ENCODE measurements at regions not wholly inside any gene's neighbourhood (a gene's known extent, or its start where the extent isn't known, plus 50 kb on each side); places are given as distances from the start of the nearest gene placed in this dataset.
A peak's percentile ranks its signal among the peaks of the same experiment; 100 is the strongest.

DNA sequence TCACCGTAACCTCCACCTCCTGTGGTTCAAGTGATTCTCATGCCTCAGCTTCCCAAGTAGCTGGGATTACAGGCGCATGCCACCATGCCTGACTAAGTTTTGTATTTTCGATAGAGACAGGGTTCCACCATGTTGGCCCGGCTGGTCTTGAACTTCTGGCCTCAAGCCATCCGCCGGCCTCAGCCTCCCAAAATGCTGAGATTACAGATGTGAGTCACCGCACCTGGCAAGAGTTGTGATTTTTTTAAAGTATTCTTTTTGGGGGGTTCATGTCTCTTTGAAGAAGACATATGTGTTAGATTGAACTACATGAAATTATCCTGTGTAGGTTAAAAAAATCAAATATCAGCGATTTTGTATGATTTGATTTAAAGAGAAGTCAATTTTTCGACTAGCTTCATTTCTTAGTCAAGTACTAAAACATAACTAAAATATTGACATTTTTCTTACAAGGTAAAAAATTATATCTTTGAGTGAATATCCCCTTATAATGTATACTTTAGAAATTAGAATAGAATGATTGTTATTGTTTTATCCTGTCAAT lies 60.3 kb upstream of the ANTXR2 start:
- in situ Hi-C loops (cut with MboI; ENCODE audit: low pct_unique_long_range_greater_than_20kb in 2 of 9, low sequenced_read_pairs in 9 of 9, unreplicated experiment in 9 of 9) = no loop called here
- no peak for ATAC-seq (replicated peaks in 6 of 8)
- no peak overlapping the region for H3K27ac ChIP-seq
- no peak overlapping the region for H3K4me3 ChIP-seq
- no peaks in the 10 kb centered on the region for H3K4me1 ChIP-seq (replicated peaks in 1 of 2)
- WGBS, 10 experiments = 67 to 100% (median 91%) methylated on average over 1 to 9 of the region's 9 CpGs

GRCh38 chr4:80129785-80130184 lies 56.8 kb upstream of the ANTXR2 start:
- in situ Hi-C loops (cut with MboI; ENCODE audit: low pct_unique_long_range_greater_than_20kb in 2 of 9, low sequenced_read_pairs in 9 of 9, unreplicated experiment in 9 of 9) = no loop called here
- no peaks in the 10 kb centered on the region for H3K4me1 ChIP-seq (replicated peaks in 1 of 2)
- no peak for ATAC-seq (replicated peaks in 6 of 8)
- H3K4me3 ChIP-seq = no peak overlapping the region
- no peak overlapping the region for H3K27ac ChIP-seq

DNA sequence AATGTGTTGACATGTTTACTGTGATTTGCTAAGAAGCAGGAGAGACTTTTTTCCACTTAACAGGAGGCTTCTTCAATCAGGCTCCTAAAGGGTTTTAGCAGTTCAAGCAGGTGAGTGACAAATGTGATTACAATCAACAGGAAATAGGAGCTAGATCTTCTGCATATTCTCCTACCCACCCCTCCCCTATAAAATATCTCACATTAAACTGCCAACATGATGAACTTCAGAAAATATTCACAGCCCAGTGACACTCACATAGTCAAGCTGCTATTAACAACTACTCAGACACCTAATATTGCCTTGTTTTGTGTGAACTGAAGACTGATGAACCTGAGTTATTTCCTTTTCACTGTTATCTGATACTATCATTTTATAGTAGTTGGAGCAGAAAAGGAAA lies 55.9 kb upstream of the ANTXR2 start:
- in situ Hi-C loops (cut with MboI; ENCODE audit: low pct_unique_long_range_greater_than_20kb in 2 of 9, low sequenced_read_pairs in 9 of 9, unreplicated experiment in 9 of 9) = no loop called here
- no peaks in the 10 kb centered on the region for H3K4me1 ChIP-seq (replicated peaks in 1 of 2)
- no peak overlapping the region for H3K4me3 ChIP-seq
- no peak for ATAC-seq (replicated peaks in 6 of 8)
- H3K27ac ChIP-seq = no peak overlapping the region

DNA sequence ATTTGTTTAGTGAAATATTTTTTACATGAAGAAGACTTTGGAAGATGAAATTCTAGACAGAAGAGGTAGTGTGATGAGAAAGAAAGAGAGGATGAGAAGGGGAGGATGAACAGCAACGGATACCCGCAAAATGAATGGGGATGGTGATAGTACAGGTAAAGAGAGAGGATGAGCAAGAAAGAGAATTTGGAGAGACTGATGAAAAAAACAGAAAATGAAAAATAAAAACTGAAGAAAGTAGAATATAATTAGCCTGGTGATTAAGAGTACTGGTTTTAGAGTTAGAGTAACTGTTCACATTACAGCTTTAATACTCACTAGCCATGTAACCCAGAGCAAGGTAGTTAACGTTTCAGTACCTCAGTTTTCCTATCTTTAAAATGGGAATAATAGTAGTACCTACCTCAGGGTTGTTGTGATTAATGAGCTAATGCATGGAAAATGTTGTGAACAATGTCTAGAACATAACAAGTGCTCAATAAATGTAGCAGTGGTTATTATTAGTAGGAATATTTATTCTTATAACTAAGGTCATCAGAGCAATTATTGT lies 54.9 kb upstream of the ANTXR2 start:
- ATAC-seq (replicated peaks in 6 of 8) = no peak
- no peak overlapping the region for H3K27ac ChIP-seq
- WGBS, 10 experiments = 79 to 100% (median 90%) methylated on average over 2 to 3 of the region's 3 CpGs; no CpG with 5 or more reads in 1 of the 10 experiments
- in situ Hi-C loops (cut with MboI; ENCODE audit: low pct_unique_long_range_greater_than_20kb in 2 of 9, low sequenced_read_pairs in 9 of 9, unreplicated experiment in 9 of 9) = no loop called here
- H3K4me3 ChIP-seq = no peak overlapping the region
- H3K4me1 ChIP-seq (replicated peaks in 1 of 2) = no peaks in the 10 kb centered on the region

DNA sequence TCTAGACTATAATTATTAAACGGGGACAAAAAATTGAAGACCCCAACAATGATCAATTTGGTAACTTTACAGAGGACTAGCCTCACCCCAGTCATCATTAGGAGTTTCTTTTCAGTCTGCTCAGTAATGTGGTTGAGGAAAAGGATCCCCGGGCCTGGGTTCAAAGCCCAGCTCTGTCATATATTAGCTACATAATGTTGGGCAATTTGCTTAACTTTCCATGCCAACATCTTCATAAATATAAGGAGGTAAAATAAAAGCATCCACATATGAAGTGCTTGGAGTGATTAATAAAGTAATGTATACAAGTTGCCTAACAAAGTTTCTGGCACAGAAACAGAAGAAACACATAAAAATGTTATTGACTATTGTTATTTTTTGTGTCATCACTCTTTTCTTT lies 53.4 kb upstream of the ANTXR2 start:
- in situ Hi-C loops (cut with MboI; ENCODE audit: low pct_unique_long_range_greater_than_20kb in 2 of 9, low sequenced_read_pairs in 9 of 9, unreplicated experiment in 9 of 9) = no loop called here
- 47 to 100% (median 88%) methylated on average over 1 to 2 of the region's 2 CpGs for WGBS, 10 experiments
- no peak for ATAC-seq (replicated peaks in 6 of 8)
- no peak overlapping the region for H3K27ac ChIP-seq
- H3K4me1 ChIP-seq (replicated peaks in 1 of 2) = no peaks in the 10 kb centered on the region
- H3K4me3 ChIP-seq = no peak overlapping the region

DNA sequence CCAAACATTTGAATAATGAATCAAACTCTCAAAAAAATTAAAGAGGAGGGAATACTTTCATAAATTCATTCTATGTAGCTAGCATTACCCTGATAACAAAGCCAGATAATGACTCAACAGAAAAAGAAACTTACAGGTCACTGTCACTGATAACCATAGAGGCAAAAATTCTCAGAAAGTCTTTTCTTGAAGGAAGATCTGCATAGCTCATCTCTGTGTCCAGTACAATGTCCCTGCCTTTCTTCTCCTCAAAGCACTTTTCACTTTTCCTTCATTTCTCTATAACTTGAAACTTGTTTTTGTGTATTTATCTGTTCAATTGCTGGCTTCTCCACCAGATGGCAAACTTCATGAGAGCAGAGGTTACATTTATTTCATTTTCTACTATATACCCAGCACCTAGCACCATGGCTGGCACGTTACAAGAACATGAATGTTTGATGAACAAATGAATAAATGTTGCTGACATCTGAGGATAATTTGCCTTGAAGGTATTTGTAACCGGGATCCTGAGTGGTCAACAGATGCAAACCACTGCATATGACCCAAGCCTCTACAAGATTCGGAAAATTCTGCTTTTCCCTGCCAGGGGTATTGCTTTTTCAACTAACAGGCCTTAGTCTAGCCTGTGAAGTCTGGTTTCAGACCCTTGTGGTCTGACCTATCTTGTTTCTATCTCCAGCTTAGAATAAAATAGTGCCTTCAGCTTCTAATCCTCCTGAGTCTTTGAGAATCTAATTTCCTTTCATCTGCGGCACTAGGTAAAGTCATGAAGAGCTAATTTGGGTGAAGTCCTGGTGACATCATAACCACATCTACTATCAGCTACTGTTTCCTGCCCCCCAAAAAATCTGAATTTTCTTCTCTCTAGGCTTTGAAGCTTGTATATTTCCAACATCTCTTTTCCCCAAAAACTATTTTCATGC lies 52.5 kb upstream of the ANTXR2 start:
- WGBS, 10 experiments = 59 to 100% (median 86%) methylated on average over 1 to 3 of the region's 4 CpGs; no CpG with 5 or more reads in 2 of the 10 experiments
- peak in 3 of 8 experiments; percentile 58 to 77 (median 76) for ATAC-seq (replicated peaks in 6 of 8)
- in situ Hi-C loops (cut with MboI; ENCODE audit: low pct_unique_long_range_greater_than_20kb in 2 of 9, low sequenced_read_pairs in 9 of 9, unreplicated experiment in 9 of 9) = no loop called here
- no peak overlapping the region for H3K4me3 ChIP-seq
- no peaks in the 10 kb centered on the region for H3K4me1 ChIP-seq (replicated peaks in 1 of 2)
- H3K27ac ChIP-seq = no peak overlapping the region

DNA sequence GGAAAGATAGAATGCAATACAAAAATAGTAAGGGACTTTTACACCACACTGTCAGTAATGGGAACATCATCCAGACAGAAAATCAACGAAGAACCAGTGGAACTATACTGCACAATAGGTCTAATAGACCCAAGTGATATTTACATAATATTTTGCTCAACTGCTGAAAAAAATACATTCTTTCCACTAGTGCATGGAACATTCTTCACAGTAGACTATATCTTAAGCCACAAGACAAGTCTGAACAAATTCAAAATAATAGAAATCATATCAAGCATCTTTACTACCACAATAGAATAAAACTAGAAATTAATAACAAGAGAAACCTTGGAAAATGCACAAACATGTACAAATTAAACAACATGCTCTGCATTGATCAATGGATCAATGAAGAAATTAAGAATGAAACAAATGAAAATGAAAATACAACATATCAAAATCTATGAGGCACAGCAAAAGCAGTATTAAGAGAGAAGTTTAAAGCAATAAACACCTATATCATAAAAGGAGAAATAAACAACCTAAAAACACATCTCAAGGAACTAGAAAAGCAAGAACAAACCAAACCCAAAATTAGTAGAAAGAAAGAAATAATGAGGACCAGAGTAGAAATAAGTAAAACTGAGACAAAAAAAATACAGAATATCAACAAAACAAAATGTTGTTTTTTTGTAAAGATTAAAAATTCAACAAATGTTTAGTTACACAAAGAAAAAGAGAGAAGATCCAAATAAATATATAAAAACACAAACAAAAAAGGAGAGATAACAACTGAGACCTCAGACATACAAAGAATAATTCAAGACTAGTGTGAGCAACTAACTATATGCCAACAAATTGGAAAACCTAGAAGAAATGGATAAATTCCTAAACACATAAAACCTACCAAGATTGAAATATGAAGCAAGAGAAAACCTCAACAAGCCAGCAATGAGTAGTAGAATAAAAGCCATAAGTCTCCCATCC lies 51.5 kb upstream of the ANTXR2 start:
- WGBS, 10 experiments = 64 to 93% (median 81%) methylated on average over 1 of the region's 1 CpG; no CpG with 5 or more reads in 4 of the 10 experiments
- H3K4me3 ChIP-seq = no peak overlapping the region
- no peak overlapping the region for H3K27ac ChIP-seq
- no peaks in the 10 kb centered on the region for H3K4me1 ChIP-seq (replicated peaks in 1 of 2)
- in situ Hi-C loops (cut with MboI; ENCODE audit: low pct_unique_long_range_greater_than_20kb in 2 of 9, low sequenced_read_pairs in 9 of 9, unreplicated experiment in 9 of 9) = no loop called here
- no peak for ATAC-seq (replicated peaks in 6 of 8)

Measured in motor neuron (in vitro differentiated cells).